K562 (cell line): ENCODE measurements at regions not wholly inside any gene's neighbourhood (a gene's known extent, or its start where the extent isn't known, plus 50 kb on each side); places are given as distances from the start of the nearest gene placed in this dataset.

Source experiments
- ATAC-seq: fragments of 200-7000 bp; cut with Tn5 transposase; 3 replicates; pipeline ENCODE4 v1.9.1; 2020; ENCODE audit warnings: moderate library complexity
- BruUV-seq: library from RNA; stranded (reverse); fragments of 400-500 nt; replicated peaks from 2 replicates; lab custom pipeline; 2021; lab: Mats Ljungman, UMichigan
- CTCF ChIA-PET: fragments of 300-600 bp; formaldehyde crosslinking; extraction: SDS; loops from one replicate; lab custom pipeline; 2021; ENCODE audit warnings: low intra/inter-chr PET ratio; lab: Yijun Ruan, JAX
- POLR2A ChIA-PET: fragments of 300-600, 350-650 bp; sonication (Branson Sonifier 250); formaldehyde crosslinking; extraction: SDS; loops from one replicate; lab custom pipeline; 2021; ENCODE audit warnings: antibody characterized with exemption, inconsistent platforms; lab: Yijun Ruan, JAX
- DNase-seq, 4 experiments: peaks; one replicate each; pipeline versions ENCODE4 v3.0.0 to v3.0.0-alpha.2; 2011 to 2018; ENCODE audit warnings: low spot score in 3 of 4, mixed read lengths in 3 of 4; ENCODE audit errors: extremely low read depth in 1 of 4
- FAIRE-seq: peaks from 2 replicates; lab custom pipeline; 2011; peaks lifted over from hg19 to GRCh38; lab: Jason Lieb, UNC
- H2AFZ ChIP-seq: 2 replicates; pipeline ENCODE4 v1.6.0; 2011; ENCODE audit warnings: low read depth, low read length, control low read depth, inconsistent platforms
- H3K27ac ChIP-seq: fragments of 200-600 bp; 3 replicates; pipeline ENCODE4 v1.8.0; 2011; ENCODE audit warnings: low read depth, mild to moderate bottlenecking, control low read depth, inconsistent platforms, low read length, moderate library complexity, mixed read lengths; ENCODE audit errors: extremely low read depth
- H3K27me3 ChIP-seq, 2 experiments: fragments of 300-600 bp in 1 of 2; 2 replicates in 1 of 2; 3 replicates in 1 of 2; pipeline versions ENCODE4 v1.6.0 to v1.8.0; 2011; ENCODE audit warnings: inconsistent platforms in 2 of 2, low read length in 2 of 2, mild to moderate bottlenecking in 1 of 2, mixed read lengths in 1 of 2, moderate library complexity in 1 of 2; ENCODE audit not compliant: control insufficient read depth in 2 of 2, insufficient read depth in 2 of 2
- H3K36me3 ChIP-seq: fragments of 300-600 bp; 3 replicates; pipeline ENCODE4 v1.8.0; 2011; ENCODE audit warnings: mild to moderate bottlenecking, low read length, inconsistent platforms; ENCODE audit not compliant: control insufficient read depth, insufficient read depth
- H3K4me1 ChIP-seq, 2 experiments: fragments of 200-600 bp in 1 of 2; replicated peaks in 1 of 2; 2 replicates in 1 of 2; 3 replicates in 1 of 2; pipeline versions ENCODE4 v1.5.1 to v1.8.0; 2011; ENCODE audit warnings: inconsistent platforms in 2 of 2, low read length in 2 of 2, mild to moderate bottlenecking in 1 of 2, mixed read lengths in 1 of 2, moderate library complexity in 1 of 2; ENCODE audit not compliant: control insufficient read depth in 2 of 2, insufficient read depth in 2 of 2
- H3K4me2 ChIP-seq: 2 replicates; pipeline ENCODE4 v1.6.1; 2011; ENCODE audit warnings: low read length, control low read depth, inconsistent platforms, mixed read lengths; ENCODE audit not compliant: insufficient read depth
- H3K4me3 ChIP-seq: fragments of 200-600 bp; sonication (generic), shearing (Covaris generic); 2 replicates; pipeline ENCODE4 v1.5.1; 2016; ENCODE audit warnings: control low read depth, inconsistent platforms
- H3K79me2 ChIP-seq: fragments of 200-600 bp; 3 replicates; pipeline ENCODE4 v1.8.0; 2011; ENCODE audit warnings: low read length, inconsistent platforms; ENCODE audit not compliant: control insufficient read depth, insufficient read depth
- H3K9ac ChIP-seq, 2 experiments: 2 replicates each; pipeline versions ENCODE4 v1.6.0 to v1.6.1; 2011; ENCODE audit warnings: low read depth in 2 of 2, low read length in 2 of 2, control low read depth in 1 of 2, inconsistent platforms in 1 of 2, mild to moderate bottlenecking in 1 of 2, mixed read lengths in 1 of 2; ENCODE audit not compliant: insufficient read depth in 1 of 2
- H3K9me1 ChIP-seq: one replicate; pipeline ENCODE4 v1.6.0; 2011; ENCODE audit warnings: inconsistent platforms, mild to moderate bottlenecking, low read length, moderate library complexity; ENCODE audit not compliant: control insufficient read depth, insufficient read depth
- H3K9me3 ChIP-seq: replicated peaks from 2 replicates; pipeline ENCODE4 v1.5.1; 2011; ENCODE audit warnings: low read depth, low read length, inconsistent platforms; ENCODE audit not compliant: control insufficient read depth, insufficient read depth
- H4K20me1 ChIP-seq: replicated peaks from 2 replicates; pipeline ENCODE4 v1.6.1; 2011; ENCODE audit warnings: low read length, inconsistent platforms, mixed read lengths; ENCODE audit not compliant: control insufficient read depth, insufficient read depth
- C11orf30 ChIP-seq: fragments of 450-650 bp; IDR thresholded peaks from 2 replicates; pipeline ENCODE4 v1.6.1; 2016; ENCODE audit warnings: low read depth, mild to moderate bottlenecking
- HOMEZ ChIP-seq: fragments of 250-450 bp; sonication (Bioruptor Pico); IDR thresholded peaks from 2 replicates; pipeline ENCODE4 v1.4.0; 2020; ENCODE audit warnings: mild to moderate bottlenecking, moderate library complexity
- NEUROD1 ChIP-seq: fragments of 150-350 bp; IDR thresholded peaks from 2 replicates; pipeline ENCODE4 v1.6.1; 2014; ENCODE audit warnings: borderline replicate concordance, low read length, low read depth; ENCODE audit not compliant: partially characterized antibody
- POLR2G ChIP-seq: fragments of 200-400 bp; formaldehyde crosslinking; IDR thresholded peaks from 2 replicates; pipeline ENCODE4 v1.6.1; 2017; ENCODE audit warnings: low read depth, mild to moderate bottlenecking, antibody characterized with exemption, low read length, moderate library complexity
- RNF219 ChIP-seq: fragments of 250-450 bp; sonication (Bioruptor Pico); IDR thresholded peaks from 2 replicates; pipeline ENCODE4 v1.5.0; 2022; ENCODE audit warnings: mild to moderate bottlenecking
- SLC30A9 ChIP-seq: fragments of 250-450 bp; sonication (Bioruptor Pico); IDR thresholded peaks from 2 replicates; pipeline ENCODE4 v1.8.0; 2022; ENCODE audit warnings: mild to moderate bottlenecking, moderate library complexity
- TEAD4 ChIP-seq, 2 experiments: sonication (generic) in 1 of 2; formaldehyde crosslinking in 1 of 2; IDR thresholded peaks; 2 replicates each; pipeline versions ENCODE4 v1.6.1 to v1.8.0; 2012 to 2022; ENCODE audit warnings: borderline replicate concordance in 1 of 2, inconsistent platforms in 1 of 2, low read length in 1 of 2, mild to moderate bottlenecking in 1 of 2, missing genetic modification reagents in 1 of 2
- ZNF134 ChIP-seq: fragments of 250-450 bp; sonication (Bioruptor Pico); conservative IDR thresholded peaks from 2 replicates; pipeline ENCODE4 v1.4.0; 2020
- WGBS: fragments of 100-300 bp; shearing (Covaris generic); methylation state at CpG from one replicate; pipeline ENCODE4 v1.1.6; 2016; ENCODE audit warnings: low coverage, mixed read lengths; ENCODE audit not compliant: insufficient coverage; ENCODE audit errors: missing lambda C conversion rate; 5-methylcytosine and 5-hydroxymethylcytosine counted together
- in situ Hi-C: fragments of 300-500 bp; cut with MboI; formaldehyde crosslinking; loops from 4 replicates; pipeline ENCODE4 v1.15.0; 2018; ENCODE audit warnings: inconsistent platforms, mixed read lengths
- intact Hi-C: fragments of 100-400 bp; cut with micrococcal nuclease; formaldehyde crosslinking; loops from 2 replicates; pipeline ENCODE4 v1.14.2; 2022

GRCh38 chr2:235232449-235233433 is 261.1 kb upstream of the AGAP1 start:
- no peaks in the 10 kb centered on the region for H3K4me1 ChIP-seq
- in situ Hi-C loops, result no loop called here

GRCh38 chr2:235234736-235235135 is 259.1 kb upstream of the AGAP1 start:
- ChIA-PET POLR2A (no interaction called here), CTCF (no interaction called here)
- BruUV-seq, result no TSS peak
- no peaks in the 10 kb centered on the region for H3K79me2 ChIP-seq
- H2AFZ ChIP-seq, result no peak overlapping the region
- no peak overlapping the region for H3K4me2 ChIP-seq
- FAIRE-seq, result no peak
- H4K20me1 ChIP-seq, result no peaks in the 10 kb centered on the region
- H3K9ac ChIP-seq, result no peak overlapping the region
- H3K9me1 ChIP-seq, result no peaks in the 10 kb centered on the region
- H3K9me3 ChIP-seq, result no peaks in the 10 kb centered on the region
- H3K27ac ChIP-seq, result no peak overlapping the region
- 0% methylated on average over 6 of the region's 6 CpGs for WGBS
- no peak for DNase-seq
- peaks cover 5 to 20% of the 10 kb centered on the region in 2 experiments; a peak in 3 of 5 replicates for H3K27me3 ChIP-seq
- intact Hi-C loops, result no loop called here
- no peaks in the 10 kb centered on the region for H3K4me1 ChIP-seq
- no peak overlapping the region for H3K4me3 ChIP-seq
- no peaks in the 10 kb centered on the region for H3K36me3 ChIP-seq
- in situ Hi-C loops, result no loop called here
- ATAC-seq, result no peak
- no peak for TF ChIP-seq HOMEZ (CRISPR knock-in tag)
- no peak for TF ChIP-seq TEAD4 (IDR thresholded peaks at IDR 0.05; ENCODE audit: low read length)
- no peak for TF ChIP-seq TEAD4 (CRISPR knock-in tag; IDR thresholded peaks at IDR 0.05; ENCODE audit: borderline replicate concordance)
- TF ChIP-seq SLC30A9, result no peak
- TF ChIP-seq C11orf30, result no peak
- TF ChIP-seq RNF219, result no peak
- TF ChIP-seq POLR2G, result no peak

More at GRCh38 chr2:235232449-235233433, 261.1 kb upstream of the AGAP1 start:
- Histone ChIP-seq H3K36me3 (no peaks in the 10 kb centered on the region), H3K9me3 (no peaks in the 10 kb centered on the region), H3K4me3 (no peak overlapping the region), H3K4me2 (no peak overlapping the region), H3K27ac (no peak overlapping the region), H3K9me1 (no peaks in the 10 kb centered on the region), H3K9ac (no peak overlapping the region), H3K27me3 (peaks cover 5 to 15% of the 10 kb centered on the region in 2 experiments; a peak in 4 of 5 replicates), H2AFZ (no peak overlapping the region), H3K79me2 (no peaks in the 10 kb centered on the region), H4K20me1 (no peaks in the 10 kb centered on the region)
- ChIA-PET CTCF (no interaction called here), POLR2A (no interaction called here)
- intact Hi-C loops, result no loop called here
- TF ChIP-seq ZNF134 (CRISPR knock-in tag) (0 out of 2 replicates have a peak, but pooled peaks have one; percentile 23), NEUROD1 (no peak)
- WGBS, result 2% methylated on average over 19 of the region's 20 CpGs
- FAIRE-seq (no peak), ATAC-seq (no peak), DNase-seq (no peak)
- BruUV-seq, result no TSS peak
